ENCODE measurements at regions not wholly inside any gene's neighbourhood (a gene's known extent, or its start where the extent isn't known, plus 50 kb on each side); places are given as distances from the start of the nearest gene placed in this dataset.
"Not testable (repeated sequence)": the region's sequence is repeated elsewhere in the genome, so short reads cannot be mapped to it uniquely, and the experiment has no call there.

DNA sequence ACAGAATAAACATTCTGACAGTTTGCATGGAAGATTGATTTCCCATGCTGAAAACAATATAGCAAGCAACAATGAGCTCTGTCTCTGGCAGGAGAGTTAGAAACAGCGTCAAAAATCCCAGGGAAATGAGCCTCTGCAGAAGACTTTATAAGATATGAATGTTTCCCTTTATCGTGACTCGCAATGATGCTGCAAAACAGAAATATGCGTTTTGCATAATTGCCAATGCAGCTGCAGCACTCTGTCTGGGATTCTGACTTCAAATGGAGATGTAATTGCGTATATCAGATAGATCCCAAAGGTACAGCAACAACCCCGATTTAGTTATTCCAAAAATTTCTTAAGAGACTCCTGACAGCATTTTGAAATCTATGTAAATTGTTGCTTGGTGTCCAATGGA lies 702.4 kb upstream of the EPHA5 start:
- Mint-ChIP-seq H3K27me3 (ENCODE audit: low read depth) (no peaks in the 10 kb centered on the region), H3K4me1 (ENCODE audit: low read depth) (no peaks in the 10 kb centered on the region), H3K36me3 (ENCODE audit: low read depth) (no peaks in the 10 kb centered on the region), H3K9me3 (peaks cover 4% of the 10 kb centered on the region), H3K4me3 (no peak overlapping the region), H3K27ac (no peak overlapping the region)
- CTCF ChIA-PET = no interaction called here
- intact Hi-C loops (cut with micrococcal nuclease) = no loop called here
- no peak for DNase-seq

DNA sequence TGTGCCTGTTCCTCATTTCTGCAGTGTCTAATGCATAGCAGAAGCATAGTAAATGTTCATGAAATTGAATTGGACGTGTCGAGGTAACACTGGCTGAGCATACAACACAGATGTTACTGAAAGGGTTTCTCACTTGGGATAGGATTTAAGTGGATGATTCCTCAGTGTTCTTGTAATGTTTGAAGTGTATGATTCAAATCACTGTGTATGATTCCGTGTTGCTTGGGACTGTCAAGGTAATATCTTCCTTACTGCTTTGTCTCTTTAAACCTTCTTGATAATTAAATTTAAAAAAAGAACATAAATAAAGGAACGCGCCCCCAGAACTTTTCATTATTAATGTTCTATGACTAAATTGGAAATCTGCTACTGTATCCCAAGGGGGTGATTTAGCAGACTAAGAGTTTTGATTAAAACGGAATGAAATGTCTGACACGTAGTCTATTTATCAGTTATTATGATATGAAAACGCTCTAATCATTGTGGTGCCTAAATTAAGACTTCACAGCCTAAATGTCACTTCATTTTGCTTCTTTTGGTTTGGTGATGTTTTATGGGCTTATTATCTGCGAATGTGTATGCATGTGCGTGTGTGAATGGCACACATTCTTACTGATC lies 696.9 kb upstream of the EPHA5 start:
- Mint-ChIP-seq H3K4me3 (no peak overlapping the region), H3K9me3 (peaks cover 4% of the 10 kb centered on the region), H3K27me3 (ENCODE audit: low read depth) (no peaks in the 10 kb centered on the region), H3K4me1 (ENCODE audit: low read depth) (no peaks in the 10 kb centered on the region), H3K36me3 (ENCODE audit: low read depth) (no peaks in the 10 kb centered on the region), H3K27ac (no peak overlapping the region)
- intact Hi-C loops (cut with micrococcal nuclease) = no loop called here
- CTCF ChIA-PET = no interaction called here
- DNase-seq = no peak

DNA sequence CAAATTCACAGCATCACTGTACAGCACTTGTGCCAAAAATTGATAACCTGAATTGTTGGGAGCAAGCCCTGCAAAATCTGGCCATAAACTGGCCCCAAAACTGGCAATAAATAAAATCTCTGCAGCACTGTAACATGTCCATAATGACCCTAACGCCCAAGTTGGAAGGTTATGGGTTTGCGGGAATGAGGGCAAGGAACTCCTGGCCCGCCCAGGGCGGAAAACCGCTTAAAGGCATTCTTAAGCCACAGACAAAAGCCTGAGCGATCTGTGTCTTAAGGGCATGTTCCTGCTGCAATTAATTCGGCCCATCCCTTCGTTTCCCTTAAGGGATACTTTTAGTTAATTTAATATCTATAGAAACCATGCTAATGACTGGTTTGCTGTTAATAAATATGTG lies 690.1 kb upstream of the EPHA5 start:
- H3K9me3 Mint-ChIP-seq; intact Hi-C loops (cut with micrococcal nuclease); H3K27me3 Mint-ChIP-seq (ENCODE audit: low read depth); CTCF ChIA-PET; H3K4me1 Mint-ChIP-seq (ENCODE audit: low read depth); H3K4me3 Mint-ChIP-seq; H3K27ac Mint-ChIP-seq; DNase-seq; H3K36me3 Mint-ChIP-seq (ENCODE audit: low read depth): not testable (repeated sequence)

DNA sequence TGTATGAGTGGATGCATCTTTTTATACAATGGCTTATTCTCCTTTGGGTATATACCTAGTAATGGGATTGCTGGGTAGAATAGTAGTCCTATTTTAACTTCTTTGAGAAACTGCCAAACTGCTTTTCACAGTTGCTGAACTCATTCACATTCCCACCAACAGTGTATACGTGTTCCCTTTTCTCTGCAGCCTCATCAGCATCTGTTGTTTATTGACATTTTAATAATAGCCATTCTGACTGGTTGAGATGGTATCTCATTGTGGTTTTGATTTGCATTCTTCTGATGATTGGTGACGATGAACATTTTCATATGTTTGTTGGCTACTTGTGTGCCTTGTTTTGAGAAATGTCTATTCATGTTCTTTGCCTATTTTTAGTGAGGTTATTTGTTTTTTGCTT lies 687.0 kb upstream of the EPHA5 start:
- Mint-ChIP-seq H3K9me3 (peaks cover 7% of the 10 kb centered on the region), H3K27me3 (ENCODE audit: low read depth) (no peaks in the 10 kb centered on the region), H3K27ac (no peak overlapping the region), H3K36me3 (ENCODE audit: low read depth) (no peaks in the 10 kb centered on the region), H3K4me1 (ENCODE audit: low read depth) (no peaks in the 10 kb centered on the region), H3K4me3 (no peak overlapping the region)
- CTCF ChIA-PET = no interaction called here
- DNase-seq = no peak
- intact Hi-C loops (cut with micrococcal nuclease) = no loop called here

DNA sequence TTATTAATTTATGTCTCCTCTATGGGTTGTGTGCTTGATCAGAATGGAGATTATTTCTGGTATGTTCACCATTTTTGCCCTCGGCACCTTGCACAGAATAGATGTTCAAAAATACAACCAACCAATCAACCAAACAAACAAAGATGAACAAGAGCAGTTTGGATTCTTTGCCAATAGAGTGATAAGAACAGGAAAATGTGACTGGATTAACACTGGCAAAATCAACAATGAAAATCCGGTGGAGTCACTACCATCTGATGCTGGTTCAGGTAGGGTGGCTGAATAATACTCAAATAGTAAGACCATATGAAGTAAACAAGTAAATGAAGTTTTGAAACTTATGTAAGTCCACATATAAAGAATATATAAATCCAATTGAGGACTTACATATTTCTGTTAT lies 685.0 kb upstream of the EPHA5 start:
- CTCF ChIA-PET = no interaction called here
- no peak for DNase-seq
- no peaks in the 10 kb centered on the region for H3K27me3 Mint-ChIP-seq (ENCODE audit: low read depth)
- H3K4me3 Mint-ChIP-seq = no peak overlapping the region
- peaks cover 10% of the 10 kb centered on the region for H3K9me3 Mint-ChIP-seq
- no peak overlapping the region for H3K27ac Mint-ChIP-seq
- no peaks in the 10 kb centered on the region for H3K4me1 Mint-ChIP-seq (ENCODE audit: low read depth)
- no peaks in the 10 kb centered on the region for H3K36me3 Mint-ChIP-seq (ENCODE audit: low read depth)
- intact Hi-C loops (cut with micrococcal nuclease) = no loop called here

DNA sequence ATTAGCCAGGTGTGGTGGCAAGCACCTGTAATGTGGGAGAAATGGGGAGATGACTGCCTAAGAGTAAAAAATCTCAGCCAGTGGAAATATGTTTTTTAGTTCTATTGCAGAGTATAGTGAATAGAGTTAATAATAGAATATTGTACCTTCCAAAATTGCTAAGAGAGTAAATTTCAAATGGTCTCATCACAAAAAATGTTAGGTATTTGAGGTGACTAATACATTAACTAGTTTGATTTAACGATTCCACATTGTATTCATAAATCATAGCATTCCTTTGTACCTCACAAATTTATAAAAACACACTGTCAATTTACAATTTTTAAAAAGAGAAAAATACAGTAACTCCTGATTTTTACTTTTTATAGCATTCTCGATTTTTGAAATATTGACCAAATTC lies 681.5 kb upstream of the EPHA5 start:
- peaks cover 11% of the 10 kb centered on the region for H3K9me3 Mint-ChIP-seq
- DNase-seq = no peak
- no peak overlapping the region for H3K4me3 Mint-ChIP-seq
- CTCF ChIA-PET = no interaction called here
- H3K36me3 Mint-ChIP-seq (ENCODE audit: low read depth) = no peaks in the 10 kb centered on the region
- H3K4me1 Mint-ChIP-seq (ENCODE audit: low read depth) = no peaks in the 10 kb centered on the region
- no peak overlapping the region for H3K27ac Mint-ChIP-seq
- H3K27me3 Mint-ChIP-seq (ENCODE audit: low read depth) = no peaks in the 10 kb centered on the region
- intact Hi-C loops (cut with micrococcal nuclease) = no loop called here

DNA sequence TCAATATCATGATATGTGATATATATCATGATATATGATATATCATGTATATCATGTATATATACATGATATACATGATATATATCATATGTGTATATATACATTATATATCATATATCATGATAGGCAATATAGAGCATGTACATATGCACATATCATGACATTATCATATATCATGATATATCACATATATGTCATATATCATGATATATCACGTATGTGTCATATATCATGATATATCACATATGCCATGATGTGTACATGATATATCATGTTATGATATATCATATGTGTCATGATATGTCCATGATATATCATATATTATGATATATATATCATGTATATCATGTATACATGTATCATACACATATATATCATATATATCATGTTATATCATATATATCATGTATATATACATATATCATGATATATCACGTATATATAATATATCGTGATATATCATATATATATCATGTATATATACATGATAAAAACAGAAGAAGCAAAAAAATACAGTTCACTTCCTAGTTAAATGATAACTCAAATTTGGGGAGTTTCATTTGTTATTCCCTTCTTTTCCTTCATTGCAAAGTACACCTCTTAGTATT lies 670.1 kb upstream of the EPHA5 start:
- intact Hi-C loops (cut with micrococcal nuclease) = no loop called here
- H3K36me3 Mint-ChIP-seq (ENCODE audit: low read depth) = no peaks in the 10 kb centered on the region
- H3K27ac Mint-ChIP-seq = no peak overlapping the region
- no peak overlapping the region for H3K4me3 Mint-ChIP-seq
- H3K27me3 Mint-ChIP-seq (ENCODE audit: low read depth) = no peaks in the 10 kb centered on the region
- H3K4me1 Mint-ChIP-seq (ENCODE audit: low read depth) = no peaks in the 10 kb centered on the region
- CTCF ChIA-PET = no interaction called here
- peaks cover 12% of the 10 kb centered on the region for H3K9me3 Mint-ChIP-seq
- DNase-seq = no peak

DNA sequence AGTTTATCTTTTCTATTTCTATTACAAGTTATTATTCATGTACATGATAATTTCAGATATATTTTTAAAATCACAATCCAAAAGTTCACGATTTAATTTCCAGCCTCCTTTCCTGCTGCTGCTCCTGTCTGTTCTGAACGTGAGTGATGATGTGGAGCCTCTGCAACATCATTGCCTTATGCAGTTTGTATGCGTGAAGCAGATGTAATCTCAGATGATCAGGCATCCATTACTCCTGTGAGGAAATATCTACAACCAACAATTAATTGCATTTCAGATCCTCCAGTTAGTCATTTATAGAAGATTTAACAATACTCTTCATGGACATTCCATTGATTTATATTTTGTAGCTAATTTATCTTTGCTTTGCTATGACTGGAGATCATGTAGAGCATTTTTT lies 668.7 kb upstream of the EPHA5 start:
- H3K36me3 Mint-ChIP-seq (ENCODE audit: low read depth) = no peaks in the 10 kb centered on the region
- H3K27ac Mint-ChIP-seq = no peak overlapping the region
- intact Hi-C loops (cut with micrococcal nuclease) = no loop called here
- DNase-seq = no peak
- peaks cover 12% of the 10 kb centered on the region for H3K9me3 Mint-ChIP-seq
- no peaks in the 10 kb centered on the region for H3K4me1 Mint-ChIP-seq (ENCODE audit: low read depth)
- CTCF ChIA-PET = no interaction called here
- no peaks in the 10 kb centered on the region for H3K27me3 Mint-ChIP-seq (ENCODE audit: low read depth)
- H3K4me3 Mint-ChIP-seq = no peak overlapping the region

DNA sequence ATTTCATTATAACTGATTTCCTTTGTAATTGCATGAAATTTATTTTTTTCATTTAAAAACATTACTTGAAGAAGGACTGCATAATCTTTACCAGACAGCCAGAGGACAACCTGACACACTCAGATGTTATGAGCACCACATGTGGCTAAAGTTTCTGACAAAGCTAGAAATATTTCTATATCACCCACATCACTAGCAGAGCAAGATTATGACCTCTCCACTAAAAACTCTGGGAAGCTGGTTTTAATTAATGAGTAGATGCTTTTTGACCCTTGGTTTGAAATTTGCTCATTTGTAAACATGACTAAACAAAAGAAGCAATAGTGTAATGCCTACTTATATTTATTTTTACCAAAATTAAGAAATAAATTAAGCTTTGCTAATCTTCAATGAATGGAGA lies 661.5 kb upstream of the EPHA5 start:
- H3K27ac Mint-ChIP-seq = no peak overlapping the region

DNA sequence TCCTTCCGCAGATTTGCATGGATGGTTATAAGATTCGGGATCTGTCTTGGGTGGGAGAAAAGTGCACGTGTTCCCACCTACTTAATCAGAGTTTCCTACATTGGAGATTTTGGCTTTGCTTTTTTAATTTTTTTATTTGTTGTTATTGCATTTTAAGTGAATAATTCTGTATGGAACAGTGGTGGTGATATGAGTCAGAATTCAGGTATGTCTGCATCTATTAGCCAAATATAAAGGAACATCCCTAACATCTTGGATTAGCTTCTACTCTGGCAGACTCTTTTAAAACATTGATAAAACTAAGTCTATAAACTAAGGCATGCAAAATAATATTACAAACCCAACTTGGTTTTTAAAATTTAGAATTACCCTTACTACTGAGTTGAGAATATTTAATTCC lies 659.8 kb upstream of the EPHA5 start:
- Mint-ChIP-seq H3K4me3 (no peak overlapping the region), H3K27ac (no peak overlapping the region), H3K4me1 (ENCODE audit: low read depth) (no peaks in the 10 kb centered on the region), H3K36me3 (ENCODE audit: low read depth) (no peaks in the 10 kb centered on the region), H3K27me3 (ENCODE audit: low read depth) (no peaks in the 10 kb centered on the region), H3K9me3 (no peaks in the 10 kb centered on the region)
- intact Hi-C loops (cut with micrococcal nuclease) = no loop called here
- CTCF ChIA-PET = no interaction called here
- DNase-seq = no peak

More for the DNA sequence above, 661.5 kb upstream of the EPHA5 start:
- no peak overlapping the region for H3K4me3 Mint-ChIP-seq
- H3K36me3 Mint-ChIP-seq (ENCODE audit: low read depth) = no peaks in the 10 kb centered on the region
- H3K4me1 Mint-ChIP-seq (ENCODE audit: low read depth) = no peaks in the 10 kb centered on the region
- H3K9me3 Mint-ChIP-seq = peaks cover 1% of the 10 kb centered on the region
- no peaks in the 10 kb centered on the region for H3K27me3 Mint-ChIP-seq (ENCODE audit: low read depth)
- DNase-seq = no peak
- CTCF ChIA-PET = no interaction called here
- intact Hi-C loops (cut with micrococcal nuclease) = no loop called here

DNA sequence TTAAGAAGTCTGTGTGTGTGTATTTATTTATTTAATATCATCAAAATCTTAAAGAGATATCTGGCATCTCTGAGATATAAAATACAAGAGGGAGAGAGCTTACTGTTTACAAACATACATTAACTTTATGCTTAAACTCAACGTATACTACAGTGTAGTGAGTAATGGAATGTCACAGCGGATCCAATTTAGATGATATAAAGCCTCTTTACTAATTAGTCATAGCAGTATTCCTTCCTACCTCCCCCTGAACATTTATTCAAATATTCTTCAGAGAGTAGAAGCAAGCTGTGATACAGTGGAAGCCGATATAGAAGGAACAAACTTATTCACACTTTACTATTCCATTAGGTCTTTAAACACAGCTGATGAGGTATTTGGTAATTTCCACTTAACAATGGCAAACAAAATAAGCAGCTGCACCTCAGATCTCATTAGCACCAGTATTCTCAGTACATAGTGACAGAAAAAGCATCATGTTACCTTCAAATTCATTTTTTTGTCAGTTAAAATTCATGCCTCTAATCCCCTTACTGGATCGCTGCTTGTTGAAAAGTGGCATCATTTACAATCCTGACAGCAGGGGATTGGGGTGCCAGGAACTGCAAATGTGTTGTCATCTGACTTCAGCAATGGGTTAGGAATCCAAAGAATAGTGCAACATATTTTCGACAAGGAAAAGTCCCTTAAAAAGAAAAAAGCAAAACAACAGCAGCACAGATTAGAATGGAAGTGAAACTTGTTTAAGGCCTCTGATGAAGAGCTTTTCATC lies 658.7 kb upstream of the EPHA5 start:
- intact Hi-C loops (cut with micrococcal nuclease) = no loop called here
- Mint-ChIP-seq H3K36me3 (ENCODE audit: low read depth) (no peaks in the 10 kb centered on the region), H3K4me3 (no peak overlapping the region), H3K27ac (no peak overlapping the region), H3K9me3 (no peaks in the 10 kb centered on the region), H3K4me1 (ENCODE audit: low read depth) (no peaks in the 10 kb centered on the region), H3K27me3 (ENCODE audit: low read depth) (no peaks in the 10 kb centered on the region)
- CTCF ChIA-PET = no interaction called here
- no peak for DNase-seq

DNA sequence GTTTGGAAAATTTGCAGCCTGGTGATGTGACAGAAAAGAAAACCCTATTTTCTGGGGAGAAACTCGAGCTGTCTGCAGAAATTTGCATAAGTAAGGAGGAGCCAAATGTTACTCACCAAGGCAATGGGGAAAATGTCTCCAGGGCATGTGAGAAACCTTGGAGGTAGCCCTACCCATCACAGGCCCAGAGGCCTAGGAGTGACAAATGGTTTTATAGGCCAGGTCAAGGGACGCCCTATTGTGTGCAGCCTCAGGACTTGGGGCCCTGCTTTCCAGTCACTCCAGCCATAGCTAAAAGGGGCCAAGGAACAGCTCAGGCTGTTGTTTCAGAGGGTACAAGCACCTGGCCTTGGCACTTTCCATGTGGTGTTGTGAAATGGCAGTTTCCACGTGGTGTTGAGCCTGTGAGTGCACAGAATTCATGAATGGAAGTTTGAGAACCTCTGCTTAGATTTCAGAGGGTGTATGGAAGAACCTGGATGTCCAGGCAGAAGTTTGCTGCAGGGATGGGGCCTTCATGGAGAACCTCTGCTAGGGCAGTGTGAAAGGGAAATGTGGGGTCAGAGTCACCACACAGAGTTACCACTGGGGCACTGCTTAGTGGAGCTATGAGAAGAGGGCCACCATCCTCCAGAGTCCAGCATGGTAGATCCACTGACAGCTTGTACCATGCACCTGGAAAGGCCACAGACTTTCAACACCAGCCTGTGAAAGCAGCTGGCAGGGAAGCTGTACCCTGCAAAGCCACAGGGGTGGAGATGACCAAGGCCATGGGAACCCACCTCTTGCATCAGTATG lies 637.6 kb upstream of the EPHA5 start:
- DNase-seq = no peak
- Mint-ChIP-seq H3K27me3 (ENCODE audit: low read depth) (no peaks in the 10 kb centered on the region), H3K4me3 (no peak overlapping the region), H3K27ac (no peak overlapping the region), H3K9me3 (peaks cover 12% of the 10 kb centered on the region), H3K4me1 (ENCODE audit: low read depth) (no peaks in the 10 kb centered on the region), H3K36me3 (ENCODE audit: low read depth) (no peaks in the 10 kb centered on the region)
- intact Hi-C loops (cut with micrococcal nuclease) = no loop called here
- CTCF ChIA-PET = no interaction called here
